Karpas-422 (cell line): ENCODE measurements at regions not wholly inside any gene's neighbourhood (a gene's known extent, or its start where the extent isn't known, plus 50 kb on each side); places are given as distances from the start of the nearest gene placed in this dataset.

Source experiments
- DNase-seq: peaks from one replicate; pipeline ENCODE4 v3.0.0-alpha.2; 2015
- H2AFZ ChIP-seq: fragments of 200-600 bp; sonication (generic); 2 replicates; pipeline ENCODE4 v1.6.1; 2014; ENCODE audit warnings: antibody characterized with exemption, low read length, mixed read lengths
- H3K27ac ChIP-seq: fragments of 200-600 bp; sonication (generic); 2 replicates; pipeline ENCODE4 v1.5.1; 2014; ENCODE audit warnings: mild to moderate bottlenecking, low read length, moderate library complexity
- H3K27me3 ChIP-seq: fragments of 200-600 bp; sonication (generic); 2 replicates; pipeline ENCODE4 v1.6.1; 2014; ENCODE audit warnings: low read length, mixed read lengths
- H3K36me3 ChIP-seq: fragments of 200-600 bp; sonication (generic); 2 replicates; pipeline ENCODE4 v1.6.1; 2014; ENCODE audit warnings: low read length, mixed read lengths; ENCODE audit not compliant: insufficient read depth
- H3K4me1 ChIP-seq: fragments of 200-600 bp; sonication (generic); 2 replicates; pipeline ENCODE4 v1.6.1; 2014; ENCODE audit warnings: mild to moderate bottlenecking, low read length, mixed read lengths
- H3K4me2 ChIP-seq: fragments of 200-600 bp; sonication (generic); 2 replicates; pipeline ENCODE4 v1.6.1; 2014; ENCODE audit warnings: low read length, low read depth, mild to moderate bottlenecking; ENCODE audit not compliant: poor library complexity, severe bottlenecking
- H3K4me3 ChIP-seq: fragments of 200-600 bp; sonication (generic); 2 replicates; pipeline ENCODE4 v1.5.1; 2014; ENCODE audit warnings: mild to moderate bottlenecking, antibody characterized with exemption, low read length, mixed read lengths
- H3K79me2 ChIP-seq: fragments of 200-600 bp; sonication (generic); 2 replicates; pipeline ENCODE4 v1.6.1; 2014; ENCODE audit warnings: mild to moderate bottlenecking, low read length, mixed read lengths
- H3K9ac ChIP-seq: fragments of 200-600 bp; sonication (generic); 2 replicates; pipeline ENCODE4 v1.6.0; 2014; ENCODE audit warnings: low read length
- H3K9me2 ChIP-seq: fragments of 200-600 bp; sonication (generic), shearing (Covaris generic); replicated peaks from 2 replicates; pipeline ENCODE4 v1.6.0; 2014; ENCODE audit warnings: mild to moderate bottlenecking, low read length, moderate library complexity; ENCODE audit not compliant: insufficient read depth
- H3K9me3 ChIP-seq: fragments of 300-700, 200-600 bp; sonication (generic); 2 replicates; pipeline ENCODE4 v1.6.1; 2014; ENCODE audit warnings: low read length, mixed read lengths
- H4K20me1 ChIP-seq: fragments of 200-600 bp; sonication (generic); 2 replicates; pipeline ENCODE4 v1.6.1; 2014; ENCODE audit warnings: mild to moderate bottlenecking, antibody characterized with exemption, low read length, low read depth; ENCODE audit not compliant: insufficient read depth

GRCh38 chr7:94169682-94170081, 165.5 kb upstream of the BET1 start:
- Histone ChIP-seq H3K4me2 (no peak overlapping the region), H3K27me3 (no peaks in the 10 kb centered on the region; the same call in 1 of the 2 replicates), H3K79me2 (no peaks in the 10 kb centered on the region), H3K4me1 (no peaks in the 10 kb centered on the region), H3K9me2 (no peaks in the 10 kb centered on the region), H3K9me3 (no peaks in the 10 kb centered on the region), H3K27ac (no peak overlapping the region), H3K36me3 (no peaks in the 10 kb centered on the region), H3K4me3 (no peak overlapping the region), H3K9ac (no peak overlapping the region), H2AFZ (no peak overlapping the region), H4K20me1 (no peaks in the 10 kb centered on the region)
- DNase-seq = no peak

- no peaks in the 10 kb centered on the region for H4K20me1 ChIP-seq
- H3K9me3 ChIP-seq = no peaks in the 10 kb centered on the region
- H3K27me3 ChIP-seq = no peaks in the 10 kb centered on the region
- no peak overlapping the region for H3K27ac ChIP-seq
- H3K4me2 ChIP-seq = no peak overlapping the region
- no peaks in the 10 kb centered on the region for H3K79me2 ChIP-seq
- no peaks in the 10 kb centered on the region for H3K9me2 ChIP-seq
- H3K36me3 ChIP-seq = no peaks in the 10 kb centered on the region
- H3K4me3 ChIP-seq = no peak overlapping the region
- no peak overlapping the region for H3K9ac ChIP-seq
- H3K4me1 ChIP-seq = no peaks in the 10 kb centered on the region
- no peak for DNase-seq
- no peak overlapping the region for H2AFZ ChIP-seq
These were observed 166.7 kb upstream of the BET1 start for GRCh38 chr7:94170836-94171235.

GRCh38 chr7:94173436-94173835, 169.3 kb upstream of the BET1 start:
- no peak overlapping the region for H3K4me2 ChIP-seq
- no peaks in the 10 kb centered on the region for H3K36me3 ChIP-seq
- no peaks in the 10 kb centered on the region for H3K4me1 ChIP-seq
- no peak for DNase-seq
- H3K9me3 ChIP-seq = no peaks in the 10 kb centered on the region
- H3K9ac ChIP-seq = no peak overlapping the region
- no peak overlapping the region for H3K4me3 ChIP-seq
- no peaks in the 10 kb centered on the region for H3K79me2 ChIP-seq
- H3K9me2 ChIP-seq = no peaks in the 10 kb centered on the region
- H3K27me3 ChIP-seq = no peaks in the 10 kb centered on the region
- H4K20me1 ChIP-seq = no peaks in the 10 kb centered on the region
- H3K27ac ChIP-seq = no peak overlapping the region
- H2AFZ ChIP-seq = no peak overlapping the region

GRCh38 chr7:94174375-94174774, 170.2 kb upstream of the BET1 start:
- no peak overlapping the region for H3K9ac ChIP-seq
- no peaks in the 10 kb centered on the region for H3K4me1 ChIP-seq
- H3K4me3 ChIP-seq = no peak overlapping the region
- H3K27me3 ChIP-seq = no peaks in the 10 kb centered on the region
- H3K79me2 ChIP-seq = no peaks in the 10 kb centered on the region
- H3K4me2 ChIP-seq = no peak overlapping the region
- no peaks in the 10 kb centered on the region for H3K36me3 ChIP-seq
- DNase-seq = no peak
- no peaks in the 10 kb centered on the region for H3K9me3 ChIP-seq
- H4K20me1 ChIP-seq = no peaks in the 10 kb centered on the region
- no peak overlapping the region for H2AFZ ChIP-seq
- H3K9me2 ChIP-seq = no peaks in the 10 kb centered on the region
- H3K27ac ChIP-seq = no peak overlapping the region

GRCh38 chr7:94174956-94175355, 170.8 kb upstream of the BET1 start:
- no peaks in the 10 kb centered on the region for H3K27me3 ChIP-seq
- H3K27ac ChIP-seq = no peak overlapping the region
- H3K4me3 ChIP-seq = no peak overlapping the region
- no peak overlapping the region for H3K4me2 ChIP-seq
- no peaks in the 10 kb centered on the region for H3K36me3 ChIP-seq
- H3K4me1 ChIP-seq = no peaks in the 10 kb centered on the region
- no peak overlapping the region for H3K9ac ChIP-seq
- no peaks in the 10 kb centered on the region for H3K9me2 ChIP-seq
- H3K79me2 ChIP-seq = no peaks in the 10 kb centered on the region
- no peak overlapping the region for H2AFZ ChIP-seq
- H3K9me3 ChIP-seq = no peaks in the 10 kb centered on the region
- no peaks in the 10 kb centered on the region for H4K20me1 ChIP-seq
- no peak for DNase-seq

- Histone ChIP-seq H4K20me1 (no peaks in the 10 kb centered on the region), H3K27ac (no peak overlapping the region), H3K36me3 (no peaks in the 10 kb centered on the region), H3K9me2 (no peaks in the 10 kb centered on the region), H3K4me3 (no peak overlapping the region), H3K27me3 (no peaks in the 10 kb centered on the region), H3K4me1 (no peaks in the 10 kb centered on the region), H3K79me2 (no peaks in the 10 kb centered on the region), H3K4me2 (no peak overlapping the region), H2AFZ (no peak overlapping the region), H3K9me3 (no peaks in the 10 kb centered on the region), H3K9ac (no peak overlapping the region)
- DNase-seq = no peak
These were observed 172.6 kb upstream of the BET1 start for GRCh38 chr7:94176694-94177200.

- Histone ChIP-seq H3K9me2 (no peaks in the 10 kb centered on the region), H3K4me3 (no peak overlapping the region), H2AFZ (no peak overlapping the region), H3K9ac (no peak overlapping the region), H3K4me2 (no peak overlapping the region), H3K4me1 (no peaks in the 10 kb centered on the region), H3K27ac (no peak overlapping the region), H3K9me3 (no peaks in the 10 kb centered on the region), H3K36me3 (no peaks in the 10 kb centered on the region), H4K20me1 (no peaks in the 10 kb centered on the region), H3K27me3 (no peaks in the 10 kb centered on the region), H3K79me2 (no peaks in the 10 kb centered on the region)
- DNase-seq = no peak
These were observed 173.3 kb upstream of the BET1 start for GRCh38 chr7:94177441-94177840.

GRCh38 chr7:94178230-94178629, 174.1 kb upstream of the BET1 start:
- no peak overlapping the region for H3K27ac ChIP-seq
- no peak overlapping the region for H3K4me3 ChIP-seq
- no peak overlapping the region for H3K9ac ChIP-seq
- no peak for DNase-seq
- no peaks in the 10 kb centered on the region for H3K9me2 ChIP-seq
- no peak overlapping the region for H2AFZ ChIP-seq
- no peaks in the 10 kb centered on the region for H3K27me3 ChIP-seq
- no peak overlapping the region for H3K4me2 ChIP-seq
- no peaks in the 10 kb centered on the region for H3K79me2 ChIP-seq
- no peaks in the 10 kb centered on the region for H3K9me3 ChIP-seq
- no peaks in the 10 kb centered on the region for H3K4me1 ChIP-seq
- H4K20me1 ChIP-seq = no peaks in the 10 kb centered on the region
- no peaks in the 10 kb centered on the region for H3K36me3 ChIP-seq

GRCh38 chr7:94179466-94179865, 175.3 kb upstream of the BET1 start:
- DNase-seq = no peak

More at GRCh38 chr7:94179466-94179865, 175.3 kb upstream of the BET1 start:
- H3K36me3 ChIP-seq = no peaks in the 10 kb centered on the region
- no peaks in the 10 kb centered on the region for H3K27me3 ChIP-seq
- H4K20me1 ChIP-seq = no peaks in the 10 kb centered on the region
- no peak overlapping the region for H3K27ac ChIP-seq
- no peak overlapping the region for H3K4me3 ChIP-seq
- H3K4me1 ChIP-seq = no peaks in the 10 kb centered on the region
- H3K4me2 ChIP-seq = no peak overlapping the region
- no peaks in the 10 kb centered on the region for H3K79me2 ChIP-seq
- H2AFZ ChIP-seq = no peak overlapping the region
- no peak overlapping the region for H3K9ac ChIP-seq
- no peaks in the 10 kb centered on the region for H3K9me2 ChIP-seq
- H3K9me3 ChIP-seq = no peaks in the 10 kb centered on the region
